H9 (cell line): ENCODE measurements at regions not wholly inside any gene's neighbourhood (a gene's known extent, or its start where the extent isn't known, plus 50 kb on each side); places are given as distances from the start of the nearest gene placed in this dataset.

ENCODE experiments used
- DNase-seq: peaks from one replicate; pipeline ENCODE4 v3.0.0-alpha.2; 2017
- H2AFZ ChIP-seq: one replicate; pipeline ENCODE4 v1.6.1; 2013; ENCODE audit warnings: mild to moderate bottlenecking, low read length, control low read depth, moderate library complexity
- H2AK5ac ChIP-seq: 2 replicates; pipeline ENCODE4 v1.6.1; 2013; ENCODE audit warnings: low read length, control low read depth, mixed read lengths; ENCODE audit not compliant: insufficient read length
- H2BK120ac ChIP-seq: one replicate; pipeline ENCODE4 v1.6.1; 2013; ENCODE audit warnings: low read depth, mild to moderate bottlenecking, low read length, control low read depth, inconsistent platforms; ENCODE audit not compliant: poor library complexity, severe bottlenecking
- H2BK12ac ChIP-seq: 2 replicates; pipeline ENCODE4 v1.6.1; 2013; ENCODE audit warnings: low read length, control low read depth, mixed read lengths, low read depth; ENCODE audit not compliant: insufficient read length
- H2BK15ac ChIP-seq: 2 replicates; pipeline ENCODE4 v1.6.1; 2013; ENCODE audit warnings: low read depth, low read length, control low read depth
- H2BK20ac ChIP-seq: one replicate; pipeline ENCODE4 v1.6.1; 2013; ENCODE audit warnings: low read depth, mild to moderate bottlenecking, low read length, control low read depth, inconsistent platforms; ENCODE audit not compliant: poor library complexity, severe bottlenecking
- H2BK5ac ChIP-seq: 2 replicates; pipeline ENCODE4 v1.6.1; 2013; ENCODE audit warnings: low read length, control low read depth, mixed read lengths; ENCODE audit not compliant: insufficient read length
- H3K14ac ChIP-seq: 2 replicates; pipeline ENCODE4 v1.6.1; 2013; ENCODE audit warnings: low read length, control low read depth; ENCODE audit not compliant: insufficient read depth
- H3K18ac ChIP-seq: 2 replicates; pipeline ENCODE4 v1.6.1; 2013; ENCODE audit warnings: low read depth, mild to moderate bottlenecking, mixed read lengths, low read length, control low read depth; ENCODE audit not compliant: insufficient read length
- H3K23ac ChIP-seq: 2 replicates; pipeline ENCODE4 v1.6.1; 2013; ENCODE audit warnings: low read length, control low read depth, mixed read lengths, low read depth; ENCODE audit not compliant: insufficient read length
- H3K23me2 ChIP-seq: 2 replicates; pipeline ENCODE4 v1.6.1; 2013; ENCODE audit warnings: low read depth, mild to moderate bottlenecking, mixed read lengths, low read length, control low read depth; ENCODE audit not compliant: insufficient read length, poor library complexity, severe bottlenecking
- H3K27ac ChIP-seq: 2 replicates; pipeline ENCODE4 v1.5.1; 2013; ENCODE audit warnings: low read length, control low read depth, mixed read lengths, low read depth; ENCODE audit not compliant: insufficient read length
- H3K27me3 ChIP-seq: 2 replicates; pipeline ENCODE4 v1.6.1; 2013; ENCODE audit warnings: low read length, control low read depth, inconsistent platforms; ENCODE audit not compliant: insufficient read depth
- H3K4ac ChIP-seq: 2 replicates; pipeline ENCODE4 v1.6.1; 2013; ENCODE audit warnings: low read depth, mild to moderate bottlenecking, control low read depth, inconsistent platforms, low read length, moderate library complexity
- H3K4me1 ChIP-seq: 2 replicates; pipeline ENCODE4 v1.6.1; 2013; ENCODE audit warnings: low read length, control low read depth, inconsistent platforms; ENCODE audit not compliant: insufficient read depth
- H3K4me2 ChIP-seq: 2 replicates; pipeline ENCODE4 v1.6.1; 2013; ENCODE audit warnings: low read length, control low read depth, mixed read lengths; ENCODE audit not compliant: insufficient read length, insufficient read depth
- H3K56ac ChIP-seq: 2 replicates; pipeline ENCODE4 v1.6.1; 2013; ENCODE audit warnings: low read depth, mild to moderate bottlenecking, mixed read lengths, low read length, control low read depth; ENCODE audit not compliant: insufficient read length
- H3K79me1 ChIP-seq: 2 replicates; pipeline ENCODE4 v1.6.1; 2013; ENCODE audit warnings: low read depth, mild to moderate bottlenecking, moderate library complexity, low read length, control low read depth, inconsistent platforms; ENCODE audit not compliant: insufficient read depth, poor library complexity, severe bottlenecking
- H3K79me2 ChIP-seq: 2 replicates; pipeline ENCODE4 v1.6.1; 2013; ENCODE audit warnings: low read length, control low read depth, inconsistent platforms; ENCODE audit not compliant: insufficient read depth
- H3K9ac ChIP-seq: 2 replicates; pipeline ENCODE4 v1.6.1; 2013; ENCODE audit warnings: low read length, control low read depth, mixed read lengths; ENCODE audit not compliant: insufficient read length; ENCODE audit errors: extremely low read depth
- H3K9me3 ChIP-seq: one replicate; pipeline ENCODE4 v1.6.1; 2013; ENCODE audit warnings: low read depth, low read length, inconsistent platforms; ENCODE audit not compliant: control insufficient read depth
- H3T11ph ChIP-seq: one replicate; pipeline ENCODE4 v1.6.1; 2013; ENCODE audit warnings: mild to moderate bottlenecking, low read length, control low read depth, inconsistent platforms
- H4K20me1 ChIP-seq: one replicate; pipeline ENCODE4 v1.6.1; 2013; ENCODE audit not compliant: control insufficient read depth, insufficient read length, insufficient read depth
- H4K5ac ChIP-seq: 2 replicates; pipeline ENCODE4 v1.6.1; 2013; ENCODE audit warnings: low read depth, mild to moderate bottlenecking, mixed read lengths, low read length, control low read depth; ENCODE audit not compliant: insufficient read length
- H4K8ac ChIP-seq: replicated peaks from 2 replicates; pipeline ENCODE4 v1.6.1; 2013; ENCODE audit warnings: low read length, control low read depth, mixed read lengths, low read depth; ENCODE audit not compliant: insufficient read length
- H4K91ac ChIP-seq: 2 replicates; pipeline ENCODE4 v1.6.1; 2013; ENCODE audit warnings: low read depth, mild to moderate bottlenecking, moderate library complexity, mixed read lengths, low read length, control low read depth; ENCODE audit not compliant: insufficient read length
- H3K27ac Mint-ChIP-seq, 3 experiments: 2 replicates in 2 of 3; 3 replicates in 1 of 3; pipeline ENCODE4 v1.8.0; 2020 to 2021; ENCODE audit warnings: mixed read lengths in 3 of 3, mild to moderate bottlenecking in 1 of 3, moderate library complexity in 1 of 3
- H3K27me3 Mint-ChIP-seq: 2 replicates; pipeline ENCODE4 v1.8.0; 2021; ENCODE audit warnings: low read depth, mild to moderate bottlenecking, moderate library complexity, mixed read lengths
- H3K36me3 Mint-ChIP-seq, 3 experiments: 2 replicates in 2 of 3; 3 replicates in 1 of 3; pipeline ENCODE4 v1.8.0; 2020 to 2021; ENCODE audit warnings: low read depth in 3 of 3, mixed read lengths in 3 of 3; ENCODE audit not compliant: insufficient read depth in 1 of 3
- H3K4me1 Mint-ChIP-seq, 2 experiments: 2 replicates each; pipeline ENCODE4 v1.8.0; 2020; ENCODE audit warnings: mixed read lengths in 2 of 2
- H3K4me3 Mint-ChIP-seq, 2 experiments: 2 replicates in 1 of 2; 3 replicates in 1 of 2; pipeline ENCODE4 v1.8.0; 2020 to 2021; ENCODE audit warnings: mild to moderate bottlenecking in 2 of 2, mixed read lengths in 2 of 2, moderate library complexity in 1 of 2
- H3K9me3 Mint-ChIP-seq, 2 experiments: 2 replicates in 1 of 2; 3 replicates in 1 of 2; pipeline ENCODE4 v1.8.0; 2020; ENCODE audit warnings: mild to moderate bottlenecking in 2 of 2, mixed read lengths in 2 of 2, moderate library complexity in 1 of 2
- CTCF ChIP-seq: fragments of 200-600 bp; sonication (generic); conservative IDR thresholded peaks from 3 replicates; pipeline ENCODE4 v1.8.0; 2021; ENCODE audit warnings: antibody characterized with exemption, mild to moderate bottlenecking
- WGBS: extraction: QIAGEN DNeasy Blood & Tissue Kit; methylation state at CpG from one replicate; pipeline ENCODE4 v1.1.7; 2013; ENCODE audit warnings: missing lambda C conversion rate, low lambda C conversion rate, mixed read lengths; ENCODE audit not compliant: insufficient read length; ENCODE audit errors: extremely low coverage; 5-methylcytosine and 5-hydroxymethylcytosine counted together

DNA sequence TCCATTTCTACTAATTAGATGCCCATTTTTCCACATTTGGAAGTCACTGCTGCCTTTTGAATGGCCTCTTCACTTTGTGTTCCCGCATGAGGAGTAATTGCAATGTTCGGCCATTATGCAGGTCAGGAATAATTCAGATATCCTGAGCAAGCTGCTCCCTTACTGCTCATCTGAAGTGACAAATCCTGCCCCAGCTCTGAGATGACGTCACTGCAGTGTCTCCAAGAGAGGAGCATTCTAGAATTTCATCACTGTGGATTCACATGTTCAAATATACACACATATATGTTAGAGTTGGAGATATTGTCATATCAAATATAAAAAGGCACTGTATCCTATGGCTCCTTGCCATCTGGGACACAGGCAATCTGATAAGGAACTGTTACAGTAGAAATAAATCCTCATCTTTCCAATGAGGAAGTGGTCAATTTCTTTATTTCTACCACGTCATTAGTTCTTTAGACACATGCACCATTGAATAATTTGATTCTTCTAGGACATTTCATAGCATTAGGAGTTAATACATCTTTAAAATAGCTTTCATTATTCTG lies 706.9 kb upstream of the TENM3 start:
- no peak overlapping the region for H3K27ac ChIP-seq
- no peak overlapping the region for H2AK5ac ChIP-seq
- H3K23me2 ChIP-seq: no peaks in the 10 kb centered on the region
- no peak overlapping the region for H2BK15ac ChIP-seq
- H3K79me2 ChIP-seq: no peaks in the 10 kb centered on the region
- Mint-ChIP-seq H3K27ac (no peak overlapping the region), H3K27me3 (no peaks in the 10 kb centered on the region), H3K36me3 (no peaks in the 10 kb centered on the region), H3K4me1 (no peaks in the 10 kb centered on the region), H3K9me3 (no peaks in the 10 kb centered on the region), H3K4me3 (no peak overlapping the region)
- no peak overlapping the region for H3K18ac ChIP-seq
- H4K20me1 ChIP-seq: peaks cover 3% of the 10 kb centered on the region
- H3T11ph ChIP-seq: no peak overlapping the region
- no peaks in the 10 kb centered on the region for H3K79me1 ChIP-seq
- H2AFZ ChIP-seq: no peak overlapping the region
- no peaks in the 10 kb centered on the region for H3K4me1 ChIP-seq
- WGBS: no CpG with 5 or more reads among the region's 4 CpGs
- DNase-seq: no peak
- H3K4me2 ChIP-seq: no peak overlapping the region
- no peak for TF ChIP-seq CTCF
- no peaks in the 10 kb centered on the region for H3K9me3 ChIP-seq
- H2BK5ac ChIP-seq: no peak overlapping the region
- no peak overlapping the region for H3K4ac ChIP-seq
- H3K23ac ChIP-seq: no peak overlapping the region
- no peak overlapping the region for H3K9ac ChIP-seq
- H2BK12ac ChIP-seq: no peak overlapping the region
- H4K91ac ChIP-seq: no peak overlapping the region
- H4K8ac ChIP-seq: no peak overlapping the region
- H2BK120ac ChIP-seq: no peak overlapping the region
- H3K14ac ChIP-seq: no peak overlapping the region
- no peaks in the 10 kb centered on the region for H3K27me3 ChIP-seq
- H4K5ac ChIP-seq: no peak overlapping the region
- no peak overlapping the region for H3K56ac ChIP-seq
- H2BK20ac ChIP-seq: no peak overlapping the region
